ENCODE measurements at regions not wholly inside any gene's neighbourhood (a gene's known extent, or its start where the extent isn't known, plus 50 kb on each side); places are given as distances from the start of the nearest gene placed in this dataset.

DNA sequence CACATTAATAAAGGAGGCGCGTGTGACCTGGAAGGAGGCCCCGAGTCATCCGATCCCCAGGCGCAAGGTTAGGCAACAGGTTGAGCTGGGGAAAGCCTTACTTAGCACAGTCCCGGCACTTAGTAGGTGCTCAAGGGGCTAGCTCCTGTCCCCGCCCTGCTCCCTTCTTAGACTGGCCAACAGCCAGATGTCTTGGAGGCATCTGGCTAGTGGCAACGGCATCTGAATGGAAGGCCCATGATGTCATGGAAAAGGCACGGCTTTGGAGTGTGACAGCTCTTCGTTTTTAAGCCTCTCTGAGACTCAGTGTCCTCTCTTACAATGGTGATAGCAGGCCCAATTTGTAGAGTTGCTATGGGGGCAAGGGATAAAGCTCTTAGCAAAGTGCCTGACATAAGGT lies 258.3 kb downstream of the CYRIA start:
- TF ChIP-seq BCL11A (tag by site-specific recombination; IDR thresholded peaks at IDR 0.05; ENCODE audit: low read depth), result no peak
- no peak for TF ChIP-seq KLF16 (tag by site-specific recombination; IDR thresholded peaks at IDR 0.05)
- TF ChIP-seq, protein P1, sequence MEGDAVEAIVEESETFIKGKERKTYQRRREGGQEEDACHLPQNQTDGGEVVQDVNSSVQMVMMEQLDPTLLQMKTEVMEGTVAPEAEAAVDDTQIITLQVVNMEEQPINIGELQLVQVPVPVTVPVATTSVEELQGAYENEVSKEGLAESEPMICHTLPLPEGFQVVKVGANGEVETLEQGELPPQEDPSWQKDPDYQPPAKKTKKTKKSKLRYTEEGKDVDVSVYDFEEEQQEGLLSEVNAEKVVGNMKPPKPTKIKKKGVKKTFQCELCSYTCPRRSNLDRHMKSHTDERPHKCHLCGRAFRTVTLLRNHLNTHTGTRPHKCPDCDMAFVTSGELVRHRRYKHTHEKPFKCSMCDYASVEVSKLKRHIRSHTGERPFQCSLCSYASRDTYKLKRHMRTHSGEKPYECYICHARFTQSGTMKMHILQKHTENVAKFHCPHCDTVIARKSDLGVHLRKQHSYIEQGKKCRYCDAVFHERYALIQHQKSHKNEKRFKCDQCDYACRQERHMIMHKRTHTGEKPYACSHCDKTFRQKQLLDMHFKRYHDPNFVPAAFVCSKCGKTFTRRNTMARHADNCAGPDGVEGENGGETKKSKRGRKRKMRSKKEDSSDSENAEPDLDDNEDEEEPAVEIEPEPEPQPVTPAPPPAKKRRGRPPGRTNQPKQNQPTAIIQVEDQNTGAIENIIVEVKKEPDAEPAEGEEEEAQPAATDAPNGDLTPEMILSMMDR (tag by site-specific recombination; IDR thresholded peaks at IDR 0.05), result no peak
- TF ChIP-seq ZFP37 (tag by site-specific recombination; IDR thresholded peaks at IDR 0.05), result no peak
- no peak for TF ChIP-seq ZSCAN30 (tag by site-specific recombination; IDR thresholded peaks at IDR 0.05)
- no peak for TF ChIP-seq ATF2 (tag by site-specific recombination; IDR thresholded peaks at IDR 0.05; ENCODE audit: low read depth)
- no peak for TF ChIP-seq ZNF704 (tag by site-specific recombination; IDR thresholded peaks at IDR 0.05)
- TF ChIP-seq ZSCAN16 (tag by site-specific recombination; IDR thresholded peaks at IDR 0.05), result no peak
- TF ChIP-seq ZBTB1 (tag by site-specific recombination; IDR thresholded peaks at IDR 0.05), result no peak
- no peak for TF ChIP-seq ZNF768 (tag by site-specific recombination; IDR thresholded peaks at IDR 0.05)
- no peak for TF ChIP-seq KLF8 (tag by site-specific recombination; IDR thresholded peaks at IDR 0.05)
- no peak for TF ChIP-seq ZBTB44 (tag by site-specific recombination; IDR thresholded peaks at IDR 0.05)
